H1 (cell line): ENCODE measurements at regions not wholly inside any gene's neighbourhood (a gene's known extent, or its start where the extent isn't known, plus 50 kb on each side); places are given as distances from the start of the nearest gene placed in this dataset.
A peak's percentile ranks its signal among the peaks of the same experiment; 100 is the strongest.

Source experiments
- CTCF ChIA-PET: fragments of 300-600 bp; sonication (Branson Sonifier 250); formaldehyde crosslinking; loops from one replicate; lab custom pipeline; 2021; ENCODE audit not compliant: partially characterized antibody; lab: Charles Lee
- POLR2A ChIA-PET: fragments of 300-600 bp; sonication (Branson Sonifier 250); formaldehyde crosslinking; loops from one replicate; lab custom pipeline; 2021; ENCODE audit warnings: inconsistent platforms; ENCODE audit not compliant: partially characterized antibody; lab: Charles Lee
- DNase-seq, 2 experiments: peaks; one replicate each; pipeline versions ENCODE4 v3.0.0 to v3.0.0-alpha.2; 2010 to 2022; ENCODE audit warnings: low spot score in 2 of 2, low read depth in 1 of 2, mixed read lengths in 1 of 2
- FAIRE-seq: peaks from 2 replicates; lab custom pipeline; 2011; peaks lifted over from hg19 to GRCh38; lab: Jason Lieb, UNC
- H2AFZ ChIP-seq: 2 replicates; pipeline ENCODE4 v1.8.1; 2012; ENCODE audit warnings: low read length, inconsistent platforms
- H2AK5ac ChIP-seq: 2 replicates; pipeline ENCODE4 v1.6.1; 2013; ENCODE audit warnings: low read depth, low read length
- H2BK120ac ChIP-seq: replicated peaks from 2 replicates; pipeline ENCODE3; 2013; ENCODE audit warnings: low read depth, low read length, inconsistent platforms
- H2BK12ac ChIP-seq: 2 replicates; pipeline ENCODE4 v1.6.1; 2013; ENCODE audit warnings: low read depth, low read length
- H2BK15ac ChIP-seq: 2 replicates; pipeline ENCODE4 v1.6.1; 2013; ENCODE audit warnings: low read length
- H2BK20ac ChIP-seq: 2 replicates; pipeline ENCODE4 v1.6.1; 2013; ENCODE audit warnings: low read length
- H2BK5ac ChIP-seq: 2 replicates; pipeline ENCODE4 v1.6.1; 2013; ENCODE audit warnings: low read depth, low read length
- H3K14ac ChIP-seq: 2 replicates; pipeline ENCODE4 v1.6.1; 2013; ENCODE audit warnings: inconsistent platforms; ENCODE audit not compliant: insufficient read length
- H3K18ac ChIP-seq: 2 replicates; pipeline ENCODE4 v1.6.1; 2013; ENCODE audit warnings: low read length; ENCODE audit errors: extremely low read depth
- H3K23ac ChIP-seq: 2 replicates; pipeline ENCODE4 v1.6.1; 2013; ENCODE audit warnings: inconsistent platforms; ENCODE audit not compliant: insufficient read length
- H3K23me2 ChIP-seq: 2 replicates; pipeline ENCODE4 v1.6.1; 2013; ENCODE audit warnings: low read depth, low read length
- H3K27ac ChIP-seq: 2 replicates; pipeline ENCODE4 v1.6.1; 2011; ENCODE audit warnings: low read depth, low read length, inconsistent platforms
- H3K27me3 ChIP-seq, 4 experiments: replicated peaks in 1 of 4; 1 replicate in 1 of 4; 2 replicates in 3 of 4; pipeline versions ENCODE4 v1.6.1 to v1.8.1; 2011 to 2013; ENCODE audit warnings: low read length in 3 of 4, mild to moderate bottlenecking in 3 of 4, inconsistent platforms in 2 of 4, mixed read lengths in 2 of 4, moderate library complexity in 1 of 4; ENCODE audit not compliant: control insufficient read depth in 3 of 4, insufficient read depth in 3 of 4; ENCODE audit errors: extremely low read depth in 1 of 4
- H3K36me3 ChIP-seq, 4 experiments: 2 replicates each; pipeline versions ENCODE4 v1.6.1 to v1.8.1; 2011 to 2013; ENCODE audit warnings: mild to moderate bottlenecking in 4 of 4, low read length in 3 of 4, moderate library complexity in 2 of 4, control low read depth in 1 of 4, inconsistent platforms in 1 of 4; ENCODE audit not compliant: insufficient read depth in 4 of 4, control insufficient read depth in 2 of 4
- H3K4ac ChIP-seq: replicated peaks from 2 replicates; pipeline ENCODE3; 2013; ENCODE audit warnings: low read length, low read depth, mixed read lengths, inconsistent platforms; ENCODE audit not compliant: insufficient read length
- H3K4me1 ChIP-seq, 4 experiments: replicated peaks in 1 of 4; 1 replicate in 1 of 4; 2 replicates in 3 of 4; pipeline versions ENCODE4 v1.6.1 to v1.8.1; 2011 to 2013; ENCODE audit warnings: low read length in 3 of 4, inconsistent platforms in 2 of 4, mixed read lengths in 1 of 4; ENCODE audit not compliant: insufficient read depth in 4 of 4, control insufficient read depth in 3 of 4
- H3K4me2 ChIP-seq, 2 experiments: 2 replicates each; pipeline versions ENCODE4 v1.6.1 to v1.8.1; 2011 to 2013; ENCODE audit warnings: low read depth in 2 of 2, low read length in 2 of 2, control low read depth in 1 of 2, inconsistent platforms in 1 of 2, mild to moderate bottlenecking in 1 of 2; ENCODE audit not compliant: insufficient read depth in 1 of 2
- H3K4me3 ChIP-seq, 4 experiments: fragments of 200-600, 300-600 bp in 1 of 4; sonication (generic), shearing (Covaris generic), sonication (Bioruptor Twin) in 1 of 4; 2 replicates each; pipeline versions ENCODE4 v1.5.1 to v1.8.1; 2011 to 2016; ENCODE audit warnings: low read length in 4 of 4, low read depth in 3 of 4, control low read depth in 2 of 4, inconsistent platforms in 2 of 4, mild to moderate bottlenecking in 2 of 4, mixed read lengths in 1 of 4, moderate library complexity in 1 of 4; ENCODE audit not compliant: insufficient read depth in 2 of 4; ENCODE audit errors: extremely low read depth in 1 of 4
- H3K56ac ChIP-seq: replicated peaks from 2 replicates; pipeline ENCODE3; 2013; ENCODE audit warnings: low read depth, mild to moderate bottlenecking, mixed read lengths, low read length, inconsistent platforms; ENCODE audit not compliant: insufficient read length
- H3K79me1 ChIP-seq: 2 replicates; pipeline ENCODE4 v1.6.1; 2013; ENCODE audit warnings: low read depth, low read length, control low read depth
- H3K79me2 ChIP-seq, 2 experiments: 2 replicates each; pipeline versions ENCODE4 v1.6.1 to v1.8.1; 2012 to 2013; ENCODE audit warnings: low read length in 2 of 2, mild to moderate bottlenecking in 2 of 2, inconsistent platforms in 1 of 2; ENCODE audit not compliant: insufficient read depth in 2 of 2, control insufficient read depth in 1 of 2
- H3K9ac ChIP-seq, 4 experiments: replicated peaks in 1 of 4; 1 replicate in 1 of 4; 2 replicates in 3 of 4; pipeline versions ENCODE4 v1.6.1 to v1.8.1; 2011 to 2013; ENCODE audit warnings: low read depth in 3 of 4, low read length in 3 of 4, control low read depth in 2 of 4, mild to moderate bottlenecking in 2 of 4, moderate library complexity in 2 of 4, inconsistent platforms in 1 of 4; ENCODE audit errors: extremely low read depth in 1 of 4
- H3K9me3 ChIP-seq, 2 experiments: 2 replicates each; pipeline versions ENCODE4 v1.6.1 to v1.8.1; 2012 to 2013; ENCODE audit warnings: mild to moderate bottlenecking in 2 of 2, moderate library complexity in 2 of 2, control low read depth in 1 of 2, inconsistent platforms in 1 of 2, low read depth in 1 of 2, low read length in 1 of 2, mixed read lengths in 1 of 2; ENCODE audit not compliant: insufficient read depth in 2 of 2
- H4K20me1 ChIP-seq, 2 experiments: replicated peaks in 1 of 2; 2 replicates each; pipeline versions ENCODE3 to v1.8.1; 2011 to 2013; ENCODE audit warnings: inconsistent platforms in 2 of 2, low read length in 2 of 2, mild to moderate bottlenecking in 1 of 2; ENCODE audit not compliant: insufficient read depth in 2 of 2, control insufficient read depth in 1 of 2
- H4K5ac ChIP-seq: 2 replicates; pipeline ENCODE4 v1.6.1; 2013; ENCODE audit warnings: low read length, low read depth, mixed read lengths, inconsistent platforms; ENCODE audit not compliant: insufficient read length
- H4K8ac ChIP-seq: 2 replicates; pipeline ENCODE4 v1.8.0; 2013; ENCODE audit warnings: mild to moderate bottlenecking, moderate library complexity, low read length, inconsistent platforms; ENCODE audit not compliant: insufficient read depth; ENCODE audit errors: extremely low read depth
- H4K91ac ChIP-seq: replicated peaks from 2 replicates; pipeline ENCODE3; 2013; ENCODE audit warnings: low read length, mixed read lengths, inconsistent platforms; ENCODE audit not compliant: insufficient read length
- NANOG ChIP-seq: IDR thresholded peaks from 2 replicates; pipeline ENCODE4 v1.6.1; 2011; ENCODE audit warnings: low read length, low read depth, mild to moderate bottlenecking, inconsistent platforms; ENCODE audit not compliant: insufficient read depth, poor library complexity, severe bottlenecking
- RAD21 ChIP-seq, 2 experiments: IDR thresholded peaks in 1 of 2; conservative IDR thresholded peaks in 1 of 2; 2 replicates each; pipeline ENCODE4 v1.6.1; 2011; ENCODE audit warnings: low read depth in 2 of 2, low read length in 2 of 2, improper control_type of control experiment in 1 of 2, inconsistent platforms in 1 of 2, mild to moderate bottlenecking in 1 of 2, moderate library complexity in 1 of 2
- RXRA ChIP-seq: IDR thresholded peaks from 2 replicates; pipeline ENCODE4 v1.6.1; 2011; ENCODE audit warnings: low read depth, mild to moderate bottlenecking, low read length, moderate library complexity; ENCODE audit not compliant: insufficient read depth
- TAF1 ChIP-seq: IDR thresholded peaks from 2 replicates; pipeline ENCODE4 v1.6.1; 2011; ENCODE audit warnings: mild to moderate bottlenecking, low read depth, low read length
- TCF12 ChIP-seq: IDR thresholded peaks from 2 replicates; pipeline ENCODE4 v1.6.1; 2011; ENCODE audit warnings: low read depth, mild to moderate bottlenecking, low read length
- WGBS, 2 experiments: shearing (Covaris generic) in 1 of 2; methylation state at CpG; one replicate each; pipeline versions ENCODE4 v1.1.6 to v1.1.7; 2013 to 2015; ENCODE audit warnings: low lambda C conversion rate in 2 of 2, mixed read lengths in 2 of 2, inconsistent platforms in 1 of 2, low coverage in 1 of 2, missing lambda C conversion rate in 1 of 2; ENCODE audit not compliant: insufficient replicate concordance in 2 of 2, insufficient coverage in 1 of 2, insufficient read length in 1 of 2; ENCODE audit errors: extremely low coverage in 1 of 2, missing lambda C conversion rate in 1 of 2; 5-methylcytosine and 5-hydroxymethylcytosine counted together

DNA sequence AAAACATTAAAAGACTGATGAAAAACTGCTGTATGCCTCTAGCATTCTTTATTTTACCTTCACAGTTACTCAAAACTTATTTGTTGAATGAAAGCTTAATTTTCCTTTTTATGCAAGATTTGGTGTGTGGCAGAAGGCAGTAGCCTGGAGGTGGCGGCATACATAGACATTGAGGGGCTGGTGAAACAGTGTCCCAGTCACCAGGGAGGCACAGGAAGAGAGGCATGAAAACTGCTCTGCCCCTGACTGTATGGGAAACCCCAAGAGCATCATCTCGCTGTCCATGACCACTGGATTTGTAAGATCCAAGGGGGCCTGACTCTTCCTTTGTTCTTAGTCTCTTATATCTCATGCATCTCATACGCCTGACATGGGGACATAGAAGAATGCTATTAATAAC lies 493.7 kb upstream of the GOLIM4 start:
- no peak overlapping the region for H4K91ac ChIP-seq
- H3K18ac ChIP-seq: no peak overlapping the region
- H3K9me3 ChIP-seq: no peaks in the 10 kb centered on the region
- H3K9ac ChIP-seq: no peak overlapping the region
- H3K23me2 ChIP-seq: no peaks in the 10 kb centered on the region
- H3K4me1 ChIP-seq: peaks cover 0 to 4% (median 0%) of the 10 kb centered on the region in 4 experiments; a peak in 1 of 7 replicates
- H2BK20ac ChIP-seq: no peak overlapping the region
- DNase-seq: no peak
- WGBS, 2 experiments: 83% methylated on average over 3 of the region's 3 CpGs; no CpG with 5 or more reads in 1 of the 2 experiments
- no peaks in the 10 kb centered on the region for H3K27me3 ChIP-seq
- H2BK12ac ChIP-seq: no peak overlapping the region
- no peak overlapping the region for H2BK5ac ChIP-seq
- H3K79me1 ChIP-seq: no peaks in the 10 kb centered on the region
- H3K27ac ChIP-seq: no peak overlapping the region
- ChIA-PET CTCF (interaction anchor here (0.6 to 3.6 kb wide), 6 partner anchors 9 to 258 kb away, joined by 3 to 19 read pairs (median 4); no protein-coding TSS in a partner anchor), POLR2A (no interaction called here)
- no peak overlapping the region for H3K56ac ChIP-seq
- no peak for FAIRE-seq
- H2BK120ac ChIP-seq: no peak overlapping the region
- H3K14ac ChIP-seq: no peak overlapping the region
- H4K8ac ChIP-seq: no peak overlapping the region
- TF ChIP-seq TAF1 (no peak), RXRA (no peak), NANOG (no peak), TCF12 (no peak), RAD21 (IDR thresholded peaks at IDR 0.05 in 1 of 2, conservative IDR thresholded peaks at IDR 0.05 in 1 of 2; ENCODE audit: low read depth in 2 of 2, low read length in 2 of 2) (peak in 1 of 2 experiments; percentile 1; a peak in 1 of 4 replicates)
- H3K4ac ChIP-seq: no peak overlapping the region
- no peaks in the 10 kb centered on the region for H4K20me1 ChIP-seq
- no peaks in the 10 kb centered on the region for H3K79me2 ChIP-seq
- H2AFZ ChIP-seq: no peak overlapping the region
- H3K36me3 ChIP-seq: no peaks in the 10 kb centered on the region
- H3K23ac ChIP-seq: no peak overlapping the region
- no peak overlapping the region for H3K4me3 ChIP-seq
- no peak overlapping the region for H2AK5ac ChIP-seq
- no peak overlapping the region for H2BK15ac ChIP-seq
- no peak overlapping the region for H3K4me2 ChIP-seq
- no peak overlapping the region for H4K5ac ChIP-seq
